HG02884 (cell line): ENCODE measurements at regions not wholly inside any gene's neighbourhood (a gene's known extent, or its start where the extent isn't known, plus 50 kb on each side); places are given as distances from the start of the nearest gene placed in this dataset.

Source experiments
- ATAC-seq: cut with Tn5 transposase; IDR thresholded peaks from one replicate; pipeline ENCODE4 v1.9.1; 2021; ENCODE audit warnings: mild to moderate bottlenecking, moderate library complexity; ENCODE audit not compliant: unreplicated experiment

DNA sequence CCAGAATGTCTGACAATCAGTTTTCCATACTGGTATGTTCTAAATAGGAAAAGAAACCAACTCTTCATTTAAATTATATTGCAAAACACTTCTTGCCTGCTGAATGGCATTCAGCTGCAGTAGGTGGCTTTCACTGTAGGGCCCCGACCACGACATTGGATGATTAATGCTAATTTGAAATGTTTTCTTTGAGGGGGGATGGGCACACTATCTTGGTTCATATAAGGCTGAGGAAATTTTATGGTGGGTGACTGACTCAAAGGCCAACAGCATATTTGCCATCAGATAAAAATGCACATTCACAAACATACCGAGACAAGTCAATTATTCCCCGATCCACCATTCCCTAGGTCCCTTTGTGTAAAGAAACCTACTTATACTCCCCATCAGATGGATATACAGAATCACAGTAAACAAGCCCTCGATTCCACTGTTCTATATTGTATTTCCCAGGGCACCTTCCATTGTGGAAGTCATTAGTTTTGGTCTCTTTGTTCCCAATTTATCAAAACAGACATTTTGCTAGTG, 464.2 kb upstream of the DAB1 start:
- ATAC-seq = no peak

DNA sequence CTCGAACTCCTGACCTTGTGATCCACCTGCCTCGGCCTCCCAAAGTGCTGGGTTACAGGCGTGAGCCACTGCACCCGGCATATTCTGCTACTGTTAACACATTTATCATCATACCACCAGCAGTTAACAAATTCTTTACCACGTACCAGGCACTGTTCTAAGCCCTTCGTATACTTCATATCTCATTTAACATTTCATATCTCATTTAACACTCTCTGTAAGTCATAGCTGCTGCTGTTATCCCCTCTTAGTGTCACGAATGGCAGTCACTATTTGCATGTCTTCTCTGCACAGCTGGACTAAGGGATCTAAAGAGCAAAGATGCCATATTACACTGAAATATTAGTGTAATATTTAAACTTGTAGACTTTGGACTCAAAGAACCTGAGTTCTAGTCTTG, 462.5 kb upstream of the DAB1 start:
- ATAC-seq = no peak

DNA sequence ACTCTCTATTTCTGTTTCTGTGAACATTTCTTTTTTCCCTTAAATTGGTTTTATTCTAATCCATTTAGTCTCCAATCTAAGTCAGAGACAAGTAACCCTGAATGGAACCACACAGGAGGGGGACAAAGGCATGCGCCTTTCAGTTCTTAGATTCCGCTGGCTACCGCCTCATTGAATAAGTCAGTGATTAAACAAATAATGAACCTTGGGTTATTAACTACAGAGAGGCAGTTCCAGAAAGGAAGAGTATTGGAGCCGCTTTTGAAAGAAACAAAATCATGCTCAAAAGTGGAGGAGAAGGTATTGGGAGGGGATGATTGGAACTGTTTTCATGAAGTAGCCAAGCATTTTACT, 459.8 kb upstream of the DAB1 start:
- ATAC-seq = no peak

DNA sequence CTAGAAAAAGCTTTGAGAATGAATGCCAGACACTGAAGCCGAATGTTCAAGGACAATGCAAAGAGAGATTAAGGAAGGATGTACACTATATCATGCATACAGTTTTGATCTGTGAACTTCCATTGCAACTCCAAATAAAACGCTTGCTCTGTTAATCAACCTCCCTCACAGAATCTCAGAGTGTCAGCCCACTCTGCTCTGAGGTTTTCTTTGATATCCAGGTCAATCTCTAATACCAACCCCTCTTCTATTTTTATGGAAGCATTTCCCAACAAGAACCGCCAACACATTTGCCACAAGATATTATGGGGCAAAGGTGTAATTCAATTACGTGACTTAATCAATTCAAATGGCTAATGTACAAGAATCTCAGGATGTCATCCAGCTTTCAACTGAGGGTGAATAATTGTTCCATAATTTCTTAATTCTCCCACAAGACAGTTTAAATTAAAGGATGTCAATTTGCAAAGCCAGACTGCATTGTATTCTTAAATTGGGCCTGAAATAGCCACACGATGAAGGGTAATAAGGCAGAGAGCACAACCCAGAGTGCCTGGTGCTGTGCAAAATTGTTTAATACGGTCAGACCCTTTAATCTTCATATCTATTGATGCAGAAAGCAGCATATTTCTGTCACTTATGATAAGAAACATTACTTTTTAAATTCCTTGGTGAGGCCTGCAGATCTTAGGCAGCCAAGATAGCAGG, 459.2 kb upstream of the DAB1 start:
- no peak for ATAC-seq

DNA sequence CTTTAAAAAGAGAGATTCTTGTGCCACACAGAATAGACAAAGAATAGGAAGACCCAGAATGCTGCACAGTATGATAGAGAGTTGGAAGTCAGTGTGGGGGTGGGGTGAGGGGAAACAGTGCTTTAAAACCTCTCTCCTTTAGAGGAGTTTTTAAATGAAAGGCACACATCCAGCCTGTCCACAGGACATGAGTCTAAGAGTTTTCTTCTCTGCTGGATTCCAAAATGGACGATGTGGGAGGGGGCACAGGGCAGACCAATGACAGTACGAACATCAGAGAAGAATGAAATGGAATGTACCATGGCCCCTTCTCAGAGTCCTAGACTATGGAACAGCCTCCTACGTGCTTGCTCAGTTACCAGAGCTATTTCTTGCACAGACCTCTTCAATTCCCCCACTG, 458.2 kb upstream of the DAB1 start:
- ATAC-seq = no peak

DNA sequence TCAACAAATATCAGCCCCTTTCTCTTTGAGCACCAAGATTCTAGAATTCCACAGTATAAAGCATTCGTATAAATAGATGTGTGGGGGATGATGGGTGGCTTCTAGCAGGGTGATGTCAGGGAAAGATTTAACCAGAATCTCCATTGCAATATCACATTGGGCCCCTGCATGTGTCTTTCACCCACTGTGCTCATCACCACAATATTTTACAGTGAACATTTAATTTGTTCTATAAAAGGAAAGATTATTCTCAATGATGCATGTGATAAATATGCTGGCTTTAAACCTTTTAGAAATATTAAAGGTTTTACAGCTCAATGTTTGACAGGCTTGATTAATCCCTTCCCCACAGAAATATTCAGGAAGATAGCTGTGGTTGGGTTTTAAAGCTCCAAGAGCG, 457.8 kb upstream of the DAB1 start:
- no peak for ATAC-seq

DNA sequence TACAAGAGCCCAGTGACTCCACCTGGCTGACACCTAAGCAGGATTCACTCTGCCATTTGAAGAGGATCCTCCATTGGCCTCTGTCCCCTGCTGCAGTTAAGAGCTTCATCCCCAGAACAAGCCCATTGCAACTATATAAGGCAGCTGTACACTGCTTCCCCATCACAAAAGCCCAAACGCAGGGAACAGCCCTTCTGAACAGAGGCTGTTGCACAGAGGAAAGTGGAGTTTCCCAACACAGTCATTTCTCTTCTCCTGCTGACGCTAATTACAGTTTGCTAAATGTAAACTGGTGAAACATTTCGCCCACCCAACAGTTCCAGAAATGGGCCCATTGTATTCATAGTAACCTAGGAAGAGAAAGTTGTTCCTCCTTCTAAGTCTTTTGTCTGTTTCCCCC, 455.8 kb upstream of the DAB1 start:
- no peak for ATAC-seq

DNA sequence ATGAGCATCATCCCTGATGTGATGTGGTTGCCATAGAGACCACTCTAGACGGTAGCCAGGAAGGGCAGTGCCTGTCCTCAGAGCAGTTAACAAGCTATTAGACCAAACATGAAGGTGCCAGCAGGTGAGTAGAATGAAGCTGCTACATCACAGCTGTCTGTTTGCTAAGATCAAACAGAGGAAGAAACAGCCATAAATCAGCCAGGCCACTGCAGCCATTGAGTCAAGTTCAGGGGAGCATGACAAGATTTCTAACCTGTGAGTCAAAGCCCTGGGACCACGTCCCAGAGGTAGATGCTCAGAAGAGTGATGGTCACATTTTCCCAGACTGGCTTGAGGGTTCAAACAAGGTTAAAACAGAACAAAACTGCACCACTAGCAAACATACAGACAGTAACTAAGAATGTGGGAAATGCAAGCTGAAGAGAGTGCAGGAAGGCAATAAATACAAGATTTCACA, 450.6 kb upstream of the DAB1 start:
- no peak for ATAC-seq

DNA sequence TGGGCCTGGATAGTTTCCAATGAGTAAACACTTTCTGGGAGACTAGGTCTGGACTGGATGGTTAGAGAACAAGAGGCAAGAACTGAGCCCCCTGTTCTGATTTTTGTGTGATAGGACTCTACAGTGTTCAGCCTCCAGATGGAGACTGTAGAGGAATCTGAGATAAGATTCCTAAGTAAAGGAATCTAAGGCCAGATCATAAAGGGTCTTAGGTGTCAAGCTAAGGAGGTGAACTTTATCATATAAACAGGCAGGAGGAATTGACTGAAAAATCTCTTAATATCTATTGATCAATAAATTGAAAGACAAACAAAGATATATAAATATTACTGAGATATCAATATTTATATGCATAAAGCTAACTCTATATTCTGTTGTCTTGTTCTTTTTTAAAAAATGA, 449.1 kb upstream of the DAB1 start:
- ATAC-seq = no peak

DNA sequence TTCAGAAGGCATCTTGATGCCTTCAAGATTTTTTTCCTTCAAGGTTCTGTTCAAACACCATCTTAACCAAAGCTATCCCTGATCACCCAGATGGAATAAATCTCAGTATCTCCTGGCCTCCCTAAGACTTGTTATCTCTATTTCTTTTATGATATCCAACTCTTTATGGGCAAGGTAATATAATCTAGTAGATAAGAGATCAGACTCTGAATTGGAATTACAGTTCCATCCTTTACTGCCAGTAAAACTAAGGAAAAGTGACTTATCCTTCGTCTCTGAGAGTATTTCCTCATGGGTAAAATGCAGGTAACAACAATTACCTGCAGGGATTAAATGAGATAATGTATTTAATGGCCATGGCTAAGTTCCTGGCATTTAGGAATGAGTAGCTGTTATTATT, 445.0 kb upstream of the DAB1 start:
- no peak for ATAC-seq

DNA sequence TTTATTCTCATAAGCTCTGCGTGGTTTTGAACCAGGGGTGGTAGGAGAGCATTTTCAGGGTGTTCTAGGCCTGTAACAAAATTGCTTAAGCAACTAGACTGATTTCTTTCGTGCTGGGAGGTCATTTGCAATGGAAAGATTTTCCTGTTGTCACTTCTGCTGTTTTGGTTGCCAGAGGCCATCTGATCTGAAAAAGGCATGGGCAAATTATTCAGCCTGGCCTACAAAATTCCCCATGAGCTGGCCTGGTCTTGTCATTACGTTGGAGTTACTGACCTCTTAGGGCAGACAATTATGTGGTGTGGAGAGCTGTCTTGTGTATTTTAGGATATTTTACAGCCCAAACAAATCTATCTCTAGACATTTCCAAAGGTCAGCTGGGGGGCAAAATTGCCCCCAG, 444.4 kb upstream of the DAB1 start:
- no peak for ATAC-seq

DNA sequence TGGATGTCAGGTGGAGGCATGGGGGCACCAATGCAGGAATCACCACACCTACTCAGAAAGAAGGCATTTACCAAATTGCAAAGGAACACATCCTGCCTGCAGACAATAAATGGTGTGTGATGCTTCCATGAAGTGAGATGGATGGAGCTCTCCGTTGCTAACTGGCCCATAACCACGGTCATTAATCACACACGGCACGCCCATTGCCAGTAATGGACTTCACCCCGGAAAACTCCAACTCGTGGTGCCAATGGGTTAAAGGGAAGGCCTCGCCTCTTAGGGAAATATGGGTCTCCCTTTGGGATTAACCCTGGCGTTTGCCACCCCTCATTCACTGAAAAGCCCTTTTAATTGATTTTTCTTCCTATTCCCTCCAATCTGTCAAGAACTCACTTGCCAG, 443.1 kb upstream of the DAB1 start:
- no peak for ATAC-seq

DNA sequence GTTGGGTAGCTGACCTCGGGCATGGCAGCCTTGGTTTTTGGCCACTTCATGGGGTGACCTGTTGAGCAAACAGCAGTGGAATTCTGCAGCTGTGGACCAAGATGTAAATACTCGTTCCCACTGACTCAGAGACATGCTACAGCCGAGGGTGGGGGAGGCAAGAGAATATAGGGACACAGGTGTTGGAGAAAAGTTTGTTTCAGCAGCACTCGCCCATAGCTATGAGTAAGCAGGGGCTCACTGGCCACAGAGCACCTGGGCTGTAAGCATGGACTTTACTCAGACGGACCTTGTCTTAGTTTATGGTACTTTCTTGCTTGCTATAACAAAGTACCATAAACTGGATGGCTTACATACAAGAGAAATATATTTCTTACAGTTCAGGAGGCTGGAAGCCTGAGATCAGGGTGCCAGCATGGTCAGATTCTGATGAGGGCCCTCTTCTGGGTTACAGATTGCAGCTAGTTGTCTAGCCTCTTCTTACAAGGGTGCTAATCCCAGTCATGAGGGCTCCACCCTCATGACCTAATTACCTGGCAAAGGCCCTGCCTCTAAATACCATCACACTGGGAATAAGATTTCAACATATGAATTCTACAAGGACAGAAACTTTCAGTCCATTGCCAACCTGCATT, 437.2 kb upstream of the DAB1 start:
- ATAC-seq = no peak

DNA sequence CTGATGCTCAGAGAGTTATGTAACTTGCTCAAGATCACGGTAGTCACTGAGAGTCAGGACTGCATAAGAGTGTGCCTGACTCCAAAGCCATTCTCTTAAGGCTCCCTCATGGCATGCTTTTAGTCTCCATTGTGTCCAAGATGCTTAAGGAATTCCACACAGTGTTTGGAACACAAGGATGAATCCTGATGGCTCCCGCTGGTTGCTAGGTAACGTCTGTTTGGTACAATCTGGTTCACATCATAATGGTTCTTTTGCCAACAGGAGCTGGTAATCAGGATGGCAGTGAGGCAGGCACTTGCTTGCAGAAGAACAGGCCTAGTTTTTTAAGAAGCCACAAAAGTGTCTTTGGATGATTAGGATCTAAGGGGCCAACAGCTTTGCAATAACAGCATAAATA, 436.5 kb upstream of the DAB1 start:
- no peak for ATAC-seq

DNA sequence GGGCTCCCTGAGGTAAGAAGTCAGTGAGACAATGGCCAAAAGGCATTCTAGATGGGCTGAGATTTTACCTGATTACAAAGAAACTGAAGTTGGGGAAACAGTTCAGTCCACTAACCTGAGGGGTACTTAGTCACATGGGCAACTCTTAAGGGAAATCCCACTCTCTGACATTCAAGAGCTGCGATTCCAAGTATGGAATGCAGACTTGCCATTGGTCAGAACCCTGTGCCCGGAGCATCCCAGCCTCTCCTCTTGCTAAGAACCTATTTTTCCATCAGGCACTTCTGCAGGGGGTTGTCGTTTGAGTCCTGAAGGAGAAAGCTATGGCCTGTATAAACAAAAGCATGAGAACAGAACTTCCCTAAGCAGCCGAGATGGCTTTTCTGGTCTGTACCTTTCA, 434.9 kb upstream of the DAB1 start:
- no peak for ATAC-seq

DNA sequence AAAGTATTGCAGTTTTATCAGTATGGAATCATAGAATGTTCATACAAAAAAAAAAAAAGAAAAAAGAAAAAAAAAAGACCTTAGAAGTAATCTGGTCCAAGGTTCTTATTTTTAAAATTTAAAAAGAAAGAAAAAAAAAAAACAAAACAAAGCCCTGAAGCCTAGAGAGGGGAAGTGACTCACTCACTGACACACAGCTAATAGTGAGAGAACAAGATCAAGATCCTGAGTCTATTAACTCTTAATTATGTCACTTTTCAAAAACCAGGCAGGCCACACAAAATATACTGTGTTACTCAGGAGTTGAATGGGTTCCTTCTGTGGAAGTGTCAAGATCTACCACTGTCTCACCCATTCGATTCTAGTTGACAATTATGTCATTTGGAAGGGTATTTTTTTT, 433.9 kb upstream of the DAB1 start:
- no peak for ATAC-seq

DNA sequence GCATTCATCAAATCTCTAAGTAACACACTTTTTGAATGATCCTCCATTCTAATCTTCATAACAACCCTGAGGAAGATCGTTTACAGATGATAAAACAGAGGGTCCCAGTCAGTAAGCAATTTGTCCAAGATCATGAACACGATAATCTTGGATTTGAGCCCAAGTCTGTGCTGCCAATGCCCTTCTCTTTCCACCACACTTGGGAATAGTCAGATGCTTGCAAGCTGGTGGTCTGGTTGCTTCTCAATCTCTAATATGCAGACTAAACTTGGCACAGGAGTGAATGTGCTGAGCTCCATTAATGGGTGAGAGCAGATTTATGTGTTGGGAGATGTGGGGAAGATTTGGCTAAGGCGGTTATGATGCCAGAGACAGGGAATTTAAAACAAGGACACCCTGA, 430.6 kb upstream of the DAB1 start:
- no peak for ATAC-seq

DNA sequence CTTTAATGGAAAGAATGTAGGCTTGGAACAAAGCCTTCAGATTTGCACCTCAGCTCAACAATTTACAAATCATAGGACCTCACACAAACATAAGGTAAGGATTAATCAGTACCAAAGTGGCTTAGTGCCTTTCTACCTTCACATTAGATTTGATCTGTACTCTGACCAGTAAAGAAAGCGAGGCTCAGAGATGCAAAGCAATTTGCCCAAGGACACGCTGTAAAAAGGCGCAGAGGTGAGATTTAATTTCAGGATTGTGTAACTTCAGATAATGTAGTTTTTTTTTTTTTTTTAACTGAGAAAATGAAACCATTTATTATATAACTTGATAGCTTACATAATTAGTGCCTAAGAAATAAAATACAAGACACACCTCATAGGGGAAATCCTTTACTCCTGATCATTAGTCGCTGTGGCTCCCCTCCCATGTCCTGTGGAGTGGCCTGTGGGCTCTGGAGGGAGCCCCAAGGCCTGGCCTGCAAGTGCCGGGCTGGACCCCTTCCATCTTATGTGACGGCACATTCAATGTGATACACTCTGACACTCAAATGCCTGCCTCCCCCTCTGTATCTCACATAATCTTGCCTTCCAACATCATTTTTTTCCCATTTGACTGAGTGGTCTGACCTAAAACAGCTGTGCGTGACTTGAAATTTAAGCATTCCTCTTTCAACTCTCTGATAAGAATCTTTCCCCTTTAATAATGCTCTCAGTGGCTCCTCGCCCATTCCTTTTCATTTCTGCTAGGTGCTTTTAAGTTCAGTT, 426.5 kb upstream of the DAB1 start:
- ATAC-seq = no peak

DNA sequence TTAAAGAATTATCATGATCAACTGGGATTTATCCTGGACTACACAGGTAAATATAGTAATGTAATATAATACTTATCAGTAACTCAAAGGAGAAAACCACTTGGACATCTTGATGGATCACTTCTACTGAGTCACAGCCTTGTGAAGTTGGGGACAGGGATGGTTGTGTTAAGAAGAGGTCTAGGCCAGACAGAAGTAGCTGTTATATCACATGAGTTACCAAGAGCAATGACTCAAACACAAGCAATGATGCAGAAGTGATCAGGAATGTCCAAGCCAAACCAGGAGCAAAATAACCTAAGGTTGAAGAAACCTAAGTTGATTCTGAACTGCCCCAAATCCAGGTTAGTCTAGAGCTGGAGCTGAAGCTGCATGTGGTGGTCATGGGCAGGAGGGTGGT, 424.5 kb upstream of the DAB1 start:
- no peak for ATAC-seq

DNA sequence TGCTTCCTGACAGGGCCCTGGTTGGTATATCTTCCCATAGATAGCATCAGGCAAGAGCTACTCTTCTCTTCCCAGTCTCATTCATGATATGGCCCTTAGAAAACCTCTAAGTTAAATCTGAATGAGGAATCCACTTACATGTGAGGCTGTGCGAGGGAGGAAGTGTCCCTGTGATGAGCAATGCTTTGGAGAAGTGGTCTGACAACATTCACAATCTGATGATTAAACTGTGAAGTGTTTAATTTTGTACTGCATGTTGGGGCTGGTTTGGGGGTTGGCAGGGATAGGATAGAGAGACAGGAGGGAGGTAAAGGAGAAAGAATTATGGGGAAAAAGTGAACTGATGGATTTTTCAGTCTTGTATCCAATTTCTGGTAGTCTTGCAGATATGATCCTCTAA, 421.2 kb upstream of the DAB1 start:
- no peak for ATAC-seq

DNA sequence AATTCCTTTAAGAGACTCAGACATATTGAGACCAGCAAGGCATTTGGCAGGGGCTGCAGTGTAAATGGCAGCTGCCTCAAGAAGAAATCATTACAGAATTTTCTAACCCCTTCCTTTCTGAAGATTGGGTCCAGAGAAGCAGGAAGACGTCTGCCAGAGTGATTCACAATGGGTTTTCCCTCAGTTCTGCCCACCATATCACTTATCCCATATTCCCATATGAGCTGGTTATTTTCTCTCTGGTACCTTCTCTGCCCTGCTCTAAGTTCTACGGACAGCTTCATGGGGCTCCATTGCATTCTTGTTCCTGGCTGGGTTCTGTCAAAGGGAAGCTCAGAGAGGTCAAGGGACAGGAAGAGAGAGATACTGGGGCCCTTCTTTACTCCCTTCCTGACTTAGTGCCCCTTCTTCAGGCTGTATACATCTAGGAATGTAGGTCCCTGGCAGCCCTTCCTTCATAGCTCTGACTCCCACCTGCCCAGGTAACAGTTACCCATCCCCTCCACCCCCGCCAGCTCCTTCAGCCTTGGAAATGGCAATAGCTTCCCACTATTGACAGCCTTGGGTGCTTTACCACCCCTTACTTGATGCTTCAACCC, 420.6 kb upstream of the DAB1 start:
- no peak for ATAC-seq

DNA sequence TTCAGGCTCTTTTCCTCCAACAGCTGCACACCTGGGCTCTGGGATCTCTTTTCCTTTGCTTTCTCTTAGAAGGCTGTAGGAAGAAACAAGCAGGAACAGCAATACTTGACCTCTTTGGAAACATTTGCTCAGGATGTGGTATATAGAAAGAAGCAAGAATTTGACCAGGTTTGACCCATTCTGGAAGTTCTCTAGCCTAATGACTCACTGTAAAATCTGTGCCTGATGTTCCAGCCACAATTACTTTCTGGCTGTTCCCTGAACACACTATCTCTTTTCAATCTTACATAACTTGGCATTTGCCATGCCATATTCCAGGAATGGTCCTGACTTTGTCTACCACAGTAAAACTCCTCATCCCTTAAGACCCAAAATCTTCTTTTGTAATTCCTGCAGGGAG, 419.9 kb upstream of the DAB1 start:
- ATAC-seq = no peak
